SH-SY5Y (cell line): ENCODE measurements at regions not wholly inside any gene's neighbourhood (a gene's known extent, or its start where the extent isn't known, plus 50 kb on each side); places are given as distances from the start of the nearest gene placed in this dataset.

ENCODE experiments used
- GATA2 ChIP-seq: IDR thresholded peaks from 2 replicates; pipeline ENCODE4 v1.6.1; 2011; ENCODE audit warnings: mild to moderate bottlenecking, low read depth, low read length
- GATA3 ChIP-seq: IDR thresholded peaks from 2 replicates; pipeline ENCODE4 v1.6.1; 2011; ENCODE audit warnings: low read depth, mild to moderate bottlenecking, low read length, moderate library complexity

- no peak for TF ChIP-seq GATA3
- TF ChIP-seq GATA2: no peak
Measured at GRCh38 chr3:182722907-182723306, 70.4 kb upstream of the ATP11B start.
